ENCODE measurements at regions not wholly inside any gene's neighbourhood (a gene's known extent, or its start where the extent isn't known, plus 50 kb on each side); places are given as distances from the start of the nearest gene placed in this dataset.

GRCh38 chr22:27212617-27213177, 555.3 kb downstream of the MIAT start:
- H3K4me1 Mint-ChIP-seq (ENCODE audit: low read depth), result peaks cover 6% of the 10 kb centered on the region
- no peaks in the 10 kb centered on the region for H3K9me3 Mint-ChIP-seq (ENCODE audit: low read depth)
- H3K27ac Mint-ChIP-seq, result no peak overlapping the region
- no peak for DNase-seq (ENCODE audit: low spot score, unreplicated experiment)
- H3K36me3 Mint-ChIP-seq (ENCODE audit: insufficient read depth), result no peaks in the 10 kb centered on the region
- H3K27me3 Mint-ChIP-seq, result peaks cover 40% of the 10 kb centered on the region
- H3K4me3 Mint-ChIP-seq (ENCODE audit: low read depth), result no peak overlapping the region
- no peak for TF ChIP-seq CTCF (IDR thresholded peaks at IDR 0.05; ENCODE audit: unreplicated experiment)

DNA sequence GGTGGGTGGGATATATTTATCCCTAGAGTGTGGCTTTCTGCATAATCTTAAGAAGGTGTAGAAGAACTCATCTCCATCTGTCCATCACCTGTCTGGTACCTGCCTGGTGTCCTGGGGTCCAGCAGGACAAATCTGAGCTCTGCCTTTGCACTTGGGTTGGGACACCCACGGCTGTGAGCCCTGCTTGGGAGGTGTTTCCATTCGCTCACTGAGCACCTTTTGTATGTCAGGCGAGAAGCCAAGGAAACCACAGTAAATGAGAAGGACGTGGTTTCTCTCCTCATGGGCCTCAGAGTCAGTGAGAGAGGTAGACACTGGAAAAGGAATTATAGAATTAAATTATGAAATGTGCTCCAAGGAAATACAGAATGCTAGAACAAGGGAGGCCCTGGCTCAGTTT, 555.9 kb downstream of the MIAT start:
- DNase-seq (ENCODE audit: low spot score, unreplicated experiment), result no peak
- Mint-ChIP-seq H3K36me3 (ENCODE audit: insufficient read depth) (no peaks in the 10 kb centered on the region), H3K27me3 (peaks cover 40% of the 10 kb centered on the region), H3K9me3 (ENCODE audit: low read depth) (no peaks in the 10 kb centered on the region), H3K4me1 (ENCODE audit: low read depth) (peaks cover 6% of the 10 kb centered on the region), H3K27ac (no peak overlapping the region), H3K4me3 (ENCODE audit: low read depth) (no peak overlapping the region)
- TF ChIP-seq CTCF (IDR thresholded peaks at IDR 0.05; ENCODE audit: unreplicated experiment), result no peak

- no peak for TF ChIP-seq CTCF (IDR thresholded peaks at IDR 0.05; ENCODE audit: unreplicated experiment)
- Mint-ChIP-seq H3K27me3 (peaks cover 43% of the 10 kb centered on the region), H3K36me3 (ENCODE audit: insufficient read depth) (no peaks in the 10 kb centered on the region), H3K9me3 (ENCODE audit: low read depth) (no peaks in the 10 kb centered on the region), H3K27ac (peak overlapping the region; percentile 31), H3K4me1 (ENCODE audit: low read depth) (peaks cover 6% of the 10 kb centered on the region), H3K4me3 (ENCODE audit: low read depth) (no peak overlapping the region)
- no peak for DNase-seq (ENCODE audit: low spot score, unreplicated experiment)
Observed at GRCh38 chr22:27213766-27214581, 556.6 kb downstream of the MIAT start.

- H3K27ac Mint-ChIP-seq, result no peak overlapping the region
- DNase-seq (ENCODE audit: low spot score, unreplicated experiment), result no peak
- no peaks in the 10 kb centered on the region for H3K9me3 Mint-ChIP-seq (ENCODE audit: low read depth)
- no peak overlapping the region for H3K4me3 Mint-ChIP-seq (ENCODE audit: low read depth)
- peaks cover 6% of the 10 kb centered on the region for H3K4me1 Mint-ChIP-seq (ENCODE audit: low read depth)
- no peak for TF ChIP-seq CTCF (IDR thresholded peaks at IDR 0.05; ENCODE audit: unreplicated experiment)
- peaks cover 45% of the 10 kb centered on the region for H3K27me3 Mint-ChIP-seq
- H3K36me3 Mint-ChIP-seq (ENCODE audit: insufficient read depth), result no peaks in the 10 kb centered on the region
Observed at GRCh38 chr22:27214691-27215090, 557.3 kb downstream of the MIAT start.

- Mint-ChIP-seq H3K27me3 (peaks cover 50% of the 10 kb centered on the region), H3K9me3 (ENCODE audit: low read depth) (no peaks in the 10 kb centered on the region), H3K36me3 (ENCODE audit: insufficient read depth) (no peaks in the 10 kb centered on the region), H3K4me3 (ENCODE audit: low read depth) (no peak overlapping the region), H3K27ac (no peak overlapping the region), H3K4me1 (ENCODE audit: low read depth) (peaks cover 6% of the 10 kb centered on the region)
- TF ChIP-seq CTCF (IDR thresholded peaks at IDR 0.05; ENCODE audit: unreplicated experiment), result no peak
- DNase-seq (ENCODE audit: low spot score, unreplicated experiment), result no peak
Observed at GRCh38 chr22:27215871-27216270, 558.5 kb downstream of the MIAT start.

Measured in progenitor cell of endocrine pancreas (in vitro differentiated cells).